Stomach (tissue), 4 donors: ENCODE measurements at regions not wholly inside any gene's neighbourhood (a gene's known extent, or its start where the extent isn't known, plus 50 kb on each side); places are given as distances from the start of the nearest gene placed in this dataset.

Experiments used
- EP300 ChIP-seq: sonication (generic); formaldehyde crosslinking; IDR thresholded peaks from one replicate; pipeline ENCODE4 v1.6.1; 2017; ENCODE audit warnings: antibody characterized with exemption
- POLR2A ChIP-seq, 4 donors: fragments of 450-650 bp; IDR thresholded peaks; one replicate each; pipeline ENCODE4 v1.6.1; 2016; ENCODE audit warnings: antibody characterized with exemption in 4 of 4, control low read depth in 2 of 4, mild to moderate bottlenecking in 1 of 4, moderate library complexity in 1 of 4
- POLR2AphosphoS5 ChIP-seq, 3 donors: sonication (generic); formaldehyde crosslinking; IDR thresholded peaks; one replicate each; pipeline ENCODE4 v1.6.1; 2016; ENCODE audit warnings: antibody characterized with exemption in 3 of 3
- TF ChIP-seq, protein P1 (sequence below), 7 experiments: fragments of 450-650 bp in 4 of 7; fragments of 200-600 bp in 3 of 7; sonication (generic) in 3 of 7; IDR thresholded peaks; one replicate each; pipeline ENCODE4 v1.5.1; 2016 to 2019; ENCODE audit warnings: antibody characterized with exemption in 7 of 7, control low read depth in 2 of 7, mild to moderate bottlenecking in 1 of 7

GRCh38 chr18:22549260-22549937 is 131.7 kb upstream of the CTAGE1 start:
- TF ChIP-seq, protein P1, sequence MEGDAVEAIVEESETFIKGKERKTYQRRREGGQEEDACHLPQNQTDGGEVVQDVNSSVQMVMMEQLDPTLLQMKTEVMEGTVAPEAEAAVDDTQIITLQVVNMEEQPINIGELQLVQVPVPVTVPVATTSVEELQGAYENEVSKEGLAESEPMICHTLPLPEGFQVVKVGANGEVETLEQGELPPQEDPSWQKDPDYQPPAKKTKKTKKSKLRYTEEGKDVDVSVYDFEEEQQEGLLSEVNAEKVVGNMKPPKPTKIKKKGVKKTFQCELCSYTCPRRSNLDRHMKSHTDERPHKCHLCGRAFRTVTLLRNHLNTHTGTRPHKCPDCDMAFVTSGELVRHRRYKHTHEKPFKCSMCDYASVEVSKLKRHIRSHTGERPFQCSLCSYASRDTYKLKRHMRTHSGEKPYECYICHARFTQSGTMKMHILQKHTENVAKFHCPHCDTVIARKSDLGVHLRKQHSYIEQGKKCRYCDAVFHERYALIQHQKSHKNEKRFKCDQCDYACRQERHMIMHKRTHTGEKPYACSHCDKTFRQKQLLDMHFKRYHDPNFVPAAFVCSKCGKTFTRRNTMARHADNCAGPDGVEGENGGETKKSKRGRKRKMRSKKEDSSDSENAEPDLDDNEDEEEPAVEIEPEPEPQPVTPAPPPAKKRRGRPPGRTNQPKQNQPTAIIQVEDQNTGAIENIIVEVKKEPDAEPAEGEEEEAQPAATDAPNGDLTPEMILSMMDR (IDR thresholded peaks at IDR 0.05), result no peak
- TF ChIP-seq POLR2A (IDR thresholded peaks at IDR 0.05) (no peak), EP300 (no peak), POLR2AphosphoS5 (IDR thresholded peaks at IDR 0.05) (no peak)
